BJ (cell line): ENCODE measurements at regions not wholly inside any gene's neighbourhood (a gene's known extent, or its start where the extent isn't known, plus 50 kb on each side); places are given as distances from the start of the nearest gene placed in this dataset.
"Not testable (repeated sequence)": the region's sequence is repeated elsewhere in the genome, so short reads cannot be mapped to it uniquely, and the experiment has no call there.

Experiments
- CTCF ChIA-PET: fragments of 350-600 bp; formaldehyde crosslinking; extraction: SDS; loops from one replicate; lab custom pipeline; 2021; ENCODE audit warnings: antibody characterized with exemption, inconsistent platforms; lab: Yijun Ruan, JAX
- POLR2A ChIA-PET: fragments of 300-600 bp; sonication (Branson Sonifier 250); formaldehyde crosslinking; extraction: SDS; loops from one replicate; lab custom pipeline; 2021; ENCODE audit warnings: antibody characterized with exemption; lab: Charles Lee
- DNase-seq: peaks from one replicate; pipeline ENCODE4 v3.0.0-alpha.2; 2011; ENCODE audit warnings: low read depth
- H3K27me3 ChIP-seq: 2 replicates; pipeline ENCODE4 v1.6.0; 2011; ENCODE audit warnings: low read length; ENCODE audit not compliant: control insufficient read depth, insufficient read depth
- H3K36me3 ChIP-seq: 2 replicates; pipeline ENCODE4 v1.5.1; 2011; ENCODE audit warnings: low read length; ENCODE audit not compliant: control insufficient read depth, insufficient read depth
- H3K4me3 ChIP-seq: 2 replicates; pipeline ENCODE4 v1.5.1; 2011; ENCODE audit warnings: low read depth, mild to moderate bottlenecking, control low read depth, low read length
- CTCF ChIP-seq: IDR thresholded peaks from 2 replicates; pipeline ENCODE4 v1.5.1; 2011; ENCODE audit warnings: low read depth, mild to moderate bottlenecking, control low read depth, inconsistent platforms, low read length, moderate library complexity; ENCODE audit not compliant: insufficient read depth

- CTCF ChIA-PET: interaction anchor here (0.5 to 0.6 kb wide), 2 partner anchors 11 to 174 kb away, joined by 3 read pairs; no protein-coding TSS in a partner anchor
- POLR2A ChIA-PET: no interaction called here
- Histone ChIP-seq H3K4me3 (no peak overlapping the region), H3K36me3 (no peaks in the 10 kb centered on the region), H3K27me3 (no peaks in the 10 kb centered on the region)
- DNase-seq: no peak
- no peak for TF ChIP-seq CTCF
Observed at GRCh38 chr12:18827913-18828312, 90.0 kb downstream of the CAPZA3 start.

GRCh38 chr12:18828483-18828882, 90.6 kb downstream of the CAPZA3 start:
- ChIA-PET CTCF (no interaction called here), POLR2A (no interaction called here)
- no peak for TF ChIP-seq CTCF
- H3K4me3 ChIP-seq: no peak overlapping the region
- H3K27me3 ChIP-seq: no peaks in the 10 kb centered on the region
- H3K36me3 ChIP-seq: no peaks in the 10 kb centered on the region
- no peak for DNase-seq

DNA sequence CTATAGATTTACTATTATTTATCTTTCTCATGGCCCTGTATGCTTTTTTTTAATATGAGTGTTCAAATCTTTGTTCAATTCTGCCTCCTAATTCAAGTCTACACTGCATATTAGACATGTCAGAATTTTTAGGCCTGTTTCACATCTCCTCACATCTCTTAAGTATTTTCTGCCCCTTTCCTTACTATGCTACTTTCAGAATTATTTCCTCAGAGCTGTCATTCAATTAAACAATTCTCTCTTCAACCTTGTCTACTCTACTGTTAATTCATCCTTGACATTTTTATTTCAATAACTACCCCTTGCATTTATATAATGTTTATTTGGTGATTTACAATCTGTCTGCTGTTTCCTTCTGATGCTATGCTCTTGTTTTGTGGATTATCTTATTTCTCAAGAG, 91.1 kb downstream of the CAPZA3 start:
- H3K36me3 ChIP-seq: no peaks in the 10 kb centered on the region
- H3K4me3 ChIP-seq: no peak overlapping the region
- ChIA-PET POLR2A (no interaction called here), CTCF (interaction anchor here (0.8 kb wide), 1 partner anchor 9 kb away, joined by 3 read pairs; no protein-coding TSS in a partner anchor)
- no peak for DNase-seq
- TF ChIP-seq CTCF: no peak
- no peaks in the 10 kb centered on the region for H3K27me3 ChIP-seq

GRCh38 chr12:18832932-18833331, 95.0 kb downstream of the CAPZA3 start:
- DNase-seq, H3K4me3 ChIP-seq, H3K36me3 ChIP-seq, CTCF ChIA-PET, POLR2A ChIA-PET, H3K27me3 ChIP-seq: not testable (repeated sequence)

- H3K4me3 ChIP-seq: no peak overlapping the region
- CTCF ChIA-PET: no interaction called here
- TF ChIP-seq CTCF: no peak
- DNase-seq: no peak
- no peaks in the 10 kb centered on the region for H3K36me3 ChIP-seq
- H3K27me3 ChIP-seq: no peaks in the 10 kb centered on the region
- POLR2A ChIA-PET: no interaction called here
Observed at GRCh38 chr12:18837025-18837424, 99.1 kb downstream of the CAPZA3 start.

- POLR2A ChIA-PET: no interaction called here
- CTCF ChIA-PET: no interaction called here
- no peak for DNase-seq
- Histone ChIP-seq H3K27me3 (no peaks in the 10 kb centered on the region), H3K36me3 (no peaks in the 10 kb centered on the region), H3K4me3 (no peak overlapping the region)
- no peak for TF ChIP-seq CTCF
Observed at GRCh38 chr12:18837505-18837904, 99.6 kb downstream of the CAPZA3 start.

DNA sequence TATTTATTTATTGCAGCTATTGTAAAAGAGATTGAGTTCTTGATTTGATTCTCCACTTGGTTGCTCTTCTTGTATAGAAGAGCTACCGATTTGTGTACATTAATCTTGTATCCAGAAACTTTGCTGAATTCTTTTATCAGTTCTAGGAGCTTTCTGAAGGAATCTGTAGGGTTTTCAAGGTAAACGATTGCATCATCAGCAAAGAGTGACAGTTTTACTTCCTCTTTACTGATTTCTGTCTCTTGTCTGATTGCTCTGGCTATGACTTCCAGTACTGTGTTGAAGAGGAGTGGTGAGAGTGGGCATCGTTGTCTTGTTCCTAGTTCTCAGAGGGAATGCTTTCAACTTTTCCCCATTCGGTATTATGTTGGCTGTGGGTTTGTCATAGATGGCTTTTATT, 103.1 kb downstream of the CAPZA3 start:
- H3K36me3 ChIP-seq, POLR2A ChIA-PET, H3K4me3 ChIP-seq, H3K27me3 ChIP-seq, CTCF ChIA-PET, DNase-seq: not testable (repeated sequence)
